GM12878 (cell line): ENCODE measurements at regions not wholly inside any gene's neighbourhood (a gene's known extent, or its start where the extent isn't known, plus 50 kb on each side); places are given as distances from the start of the nearest gene placed in this dataset.

Experiments
- ATAC-seq: fragments of 200-7000 bp; cut with Tn5 transposase; 3 replicates; pipeline ENCODE4 v1.9.1; 2020; ENCODE audit warnings: mild to moderate bottlenecking, moderate library complexity
- BruUV-seq: library from RNA; stranded (reverse); fragments of 400-500 nt; replicated peaks from 2 replicates; lab custom pipeline; 2021; lab: Mats Ljungman, UMichigan
- CTCF ChIA-PET: fragments of 300-600 bp; sonication (Branson Sonifier 250); formaldehyde crosslinking; extraction: SDS; loops from one replicate; lab custom pipeline; 2021; ENCODE audit warnings: inconsistent platforms; lab: Yijun Ruan, JAX
- POLR2A ChIA-PET: fragments of 350-600 bp; formaldehyde crosslinking; extraction: SDS; loops from one replicate; lab custom pipeline; 2021; ENCODE audit warnings: inconsistent platforms; lab: Charles Lee
- RAD21 ChIA-PET: fragments of 300-600 bp; sonication (Branson Sonifier 250); formaldehyde crosslinking; loops from one replicate; lab custom pipeline; 2023; ENCODE audit warnings: antibody characterized with exemption; ENCODE audit not compliant: unreplicated experiment; lab: Charles Lee
- SMC1A ChIA-PET: fragments of 300-600 bp; sonication (Branson Sonifier 250); formaldehyde crosslinking; loops from one replicate; lab custom pipeline; 2023; ENCODE audit not compliant: unreplicated experiment, uncharacterized antibody; lab: Charles Lee
- DNase-seq: peaks from one replicate; pipeline ENCODE4 v3.0.0-alpha.2; 2011; ENCODE audit warnings: low read depth, low spot score
- FAIRE-seq: peaks from 3 replicates; lab custom pipeline; 2011; peaks lifted over from hg19 to GRCh38; lab: Jason Lieb, UNC
- H2AFZ ChIP-seq: 2 replicates; pipeline ENCODE4 v1.6.0; 2011; ENCODE audit warnings: low read depth, low read length, control low read depth; ENCODE audit not compliant: control insufficient read depth
- H3K27ac ChIP-seq: 2 replicates; pipeline ENCODE4 v1.5.1; 2011; ENCODE audit warnings: control low read depth; ENCODE audit not compliant: control insufficient read depth, insufficient read depth
- H3K27me3 ChIP-seq, 2 experiments: replicated peaks in 1 of 2; 2 replicates each; pipeline versions ENCODE4 v1.6.0 to v1.6.1; 2011; ENCODE audit warnings: low read length in 1 of 2; ENCODE audit not compliant: control insufficient read depth in 2 of 2, insufficient read depth in 2 of 2
- H3K36me3 ChIP-seq, 2 experiments: 2 replicates each; pipeline ENCODE4 v1.5.1; 2011; ENCODE audit warnings: low read length in 1 of 2; ENCODE audit not compliant: control insufficient read depth in 2 of 2, insufficient read depth in 2 of 2
- H3K4me1 ChIP-seq: 2 replicates; pipeline ENCODE4 v1.6.1; 2011; ENCODE audit warnings: mild to moderate bottlenecking, low read length, moderate library complexity, mixed read lengths; ENCODE audit not compliant: control insufficient read depth, insufficient read depth
- H3K4me2 ChIP-seq: 2 replicates; pipeline ENCODE4 v1.6.0; 2011; ENCODE audit warnings: control low read depth; ENCODE audit not compliant: control insufficient read depth, insufficient read depth
- H3K4me3 ChIP-seq: fragments of 200-600 bp; sonication (generic); 2 replicates; pipeline ENCODE4 v1.5.1; 2016
- H3K79me2 ChIP-seq: 2 replicates; pipeline ENCODE4 v1.6.0; 2011; ENCODE audit warnings: low read length; ENCODE audit not compliant: control insufficient read depth, insufficient read depth
- H3K9ac ChIP-seq: 2 replicates; pipeline ENCODE4 v1.8.0; 2011; ENCODE audit warnings: low read length, control low read depth, mixed read lengths; ENCODE audit not compliant: control insufficient read depth, insufficient read depth
- H3K9me3 ChIP-seq: replicated peaks from 3 replicates; pipeline ENCODE4 v1.5.1; 2011; ENCODE audit warnings: mild to moderate bottlenecking, low read length; ENCODE audit not compliant: control insufficient read depth, insufficient read depth
- H4K20me1 ChIP-seq: 2 replicates; pipeline ENCODE4 v1.6.0; 2011; ENCODE audit not compliant: control insufficient read depth, insufficient read depth
- ELK1 ChIP-seq: IDR thresholded peaks from 2 replicates; pipeline ENCODE4 v1.6.1; 2012; ENCODE audit warnings: low read depth, low read length, improper control_type of control experiment
- MEF2B ChIP-seq: fragments of 450-650 bp; IDR thresholded peaks from 2 replicates; pipeline ENCODE4 v1.6.1; 2018; ENCODE audit warnings: mild to moderate bottlenecking, moderate library complexity; ENCODE audit not compliant: partially characterized antibody, poor library complexity, severe bottlenecking
- MYB ChIP-seq: fragments of 150-350 bp; IDR thresholded peaks from 2 replicates; pipeline ENCODE4 v1.6.1; 2014; ENCODE audit warnings: mild to moderate bottlenecking, low read depth, low read length, borderline replicate concordance
- NR2C2 ChIP-seq: IDR thresholded peaks from 2 replicates; pipeline ENCODE4 v1.6.1; 2011; ENCODE audit warnings: borderline replicate concordance, low read depth; ENCODE audit not compliant: control insufficient read depth, insufficient read length
- ZBTB11 ChIP-seq: fragments of 450-650 bp; formaldehyde crosslinking; IDR thresholded peaks from 2 replicates; pipeline ENCODE4 v1.5.0; 2022; ENCODE audit warnings: mild to moderate bottlenecking, missing genetic modification characterization
- ZNF687 ChIP-seq: fragments of 450-650 bp; IDR thresholded peaks from 2 replicates; pipeline ENCODE4 v1.6.1; 2017; ENCODE audit warnings: mild to moderate bottlenecking, moderate library complexity
- WGBS: methylation state at CpG from one replicate; pipeline ENCODE4 v1.1.6; 2016; ENCODE audit warnings: low lambda C conversion rate; ENCODE audit not compliant: insufficient replicate concordance, insufficient coverage; ENCODE audit errors: missing lambda C conversion rate; 5-methylcytosine and 5-hydroxymethylcytosine counted together
- in situ Hi-C: fragments of 300-500 bp; cut with MboI; formaldehyde crosslinking; loops from 9 replicates; pipeline ENCODE4 v1.14.3; 2018; ENCODE audit warnings: mixed read lengths
- intact Hi-C: fragments of 100-400 bp; cut with micrococcal nuclease; formaldehyde crosslinking; loops from one replicate; pipeline ENCODE4 v1.14.2; 2022; ENCODE audit not compliant: unreplicated experiment

- no peak overlapping the region for H2AFZ ChIP-seq
- H3K4me2 ChIP-seq: no peak overlapping the region
- H3K79me2 ChIP-seq: no peaks in the 10 kb centered on the region
- no peak overlapping the region for H3K9ac ChIP-seq
- RAD21 ChIA-PET: no interaction called here
- H4K20me1 ChIP-seq: no peaks in the 10 kb centered on the region
- no peak for ATAC-seq
- TF ChIP-seq ELK1: no peak
- TF ChIP-seq, all 136 proteins: peak for 0
- H3K9me3 ChIP-seq: no peaks in the 10 kb centered on the region
- BruUV-seq: no TSS peak
- CTCF ChIA-PET: no interaction called here
- no peak for DNase-seq
- SMC1A ChIA-PET: interaction anchor here (1.0 to 1.2 kb wide), 2 partner anchors 18 to 97 kb away, joined by 3 to 4 read pairs; no protein-coding TSS in a partner anchor
- no peak overlapping the region for H3K27ac ChIP-seq
- intact Hi-C loops (no loop called here), in situ Hi-C loops (no loop called here)
- FAIRE-seq: no peak
- H3K4me1 ChIP-seq: no peaks in the 10 kb centered on the region
- H3K4me3 ChIP-seq: no peak overlapping the region
- POLR2A ChIA-PET: no interaction called here
- no peaks in the 10 kb centered on the region for H3K27me3 ChIP-seq
- WGBS: 33% methylated on average over 1 of the region's 1 CpG
- H3K36me3 ChIP-seq: no peaks in the 10 kb centered on the region
Measured at GRCh38 chr4:138591808-138592207, 349.7 kb upstream of the SLC7A11 start.

- no peak overlapping the region for H3K9ac ChIP-seq
- DNase-seq: no peak
- ChIA-PET CTCF (no interaction called here), POLR2A (interaction anchor here (0.5 kb wide), 1 partner anchor 21 kb away, joined by 4 read pairs; no protein-coding TSS in a partner anchor), RAD21 (no interaction called here), SMC1A (interaction anchor here (0.6 kb wide), 1 partner anchor 25 kb away, joined by 3 read pairs; no protein-coding TSS in a partner anchor)
- H3K9me3 ChIP-seq: no peaks in the 10 kb centered on the region
- no peaks in the 10 kb centered on the region for H4K20me1 ChIP-seq
- H3K27ac ChIP-seq: no peak overlapping the region
- BruUV-seq: no TSS peak
- no peak overlapping the region for H3K4me2 ChIP-seq
- H3K36me3 ChIP-seq: no peaks in the 10 kb centered on the region
- intact Hi-C loops (no loop called here), in situ Hi-C loops (no loop called here)
- no peaks in the 10 kb centered on the region for H3K4me1 ChIP-seq
- no peak overlapping the region for H2AFZ ChIP-seq
- no peaks in the 10 kb centered on the region for H3K79me2 ChIP-seq
- FAIRE-seq: no peak
- no peaks in the 10 kb centered on the region; a peak in 1 of 4 replicates for H3K27me3 ChIP-seq
- no peak overlapping the region for H3K4me3 ChIP-seq
- no peak for ATAC-seq
- TF ChIP-seq MYB (no peak), MEF2B (no peak), ZBTB11 (CRISPR knock-in tag) (no peak), ZNF687 (no peak), NR2C2 (no peak)
Measured at GRCh38 chr4:138588501-138588900, 346.4 kb upstream of the SLC7A11 start.
